Epidermal melanocyte (primary cell): ENCODE measurements at regions not wholly inside any gene's neighbourhood (a gene's known extent, or its start where the extent isn't known, plus 50 kb on each side); places are given as distances from the start of the nearest gene placed in this dataset.

Experiments used
- DNase-seq: peaks from one replicate; pipeline ENCODE4 v3.0.0; 2011; ENCODE audit warnings: low spot score; ENCODE audit not compliant: insufficient read length

DNA sequence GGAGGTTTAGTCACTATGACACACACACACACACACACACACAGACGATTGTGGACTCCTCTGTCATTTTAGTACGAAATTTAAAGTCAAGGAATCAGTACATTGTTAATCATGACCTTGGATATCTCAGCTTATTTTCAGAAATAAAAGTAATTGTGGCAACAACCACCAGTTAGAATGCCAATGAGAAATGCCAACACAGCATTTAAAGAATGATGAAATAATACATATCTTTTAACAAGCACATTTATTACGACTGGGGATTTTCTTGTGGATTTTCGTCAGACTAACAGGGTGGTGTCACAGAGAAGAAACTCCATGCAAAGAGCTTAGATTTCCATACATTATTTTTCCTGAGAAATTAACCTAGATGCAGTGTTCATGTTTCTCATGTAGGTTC is 1289.4 kb downstream of the AACS start:
- DNase-seq, result no peak

GRCh38 chr12:126355346-126355745 is 1290.1 kb downstream of the AACS start:
- no peak for DNase-seq

GRCh38 chr12:126358806-126359205 is 1293.6 kb downstream of the AACS start:
- DNase-seq, result no peak

- no peak for DNase-seq
Measured at GRCh38 chr12:126359216-126359615, 1294.0 kb downstream of the AACS start.

DNA sequence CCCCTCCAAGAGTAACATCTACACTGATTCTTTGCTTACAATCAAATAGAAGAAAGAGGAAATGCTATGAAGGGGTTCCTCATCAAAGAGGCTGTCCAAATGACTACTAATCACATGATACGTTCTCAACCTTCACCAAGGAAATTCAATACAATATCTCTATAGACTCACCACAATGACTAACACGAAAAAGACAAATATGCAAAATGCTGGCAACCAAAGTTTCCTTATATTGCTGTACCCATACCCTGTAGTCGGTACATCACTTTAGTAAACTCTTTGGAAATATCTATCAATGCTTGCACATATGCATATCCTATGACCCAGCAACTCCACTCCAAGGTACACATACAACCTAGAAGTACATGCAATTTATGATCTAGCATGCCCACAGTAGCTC is 1296.6 kb downstream of the AACS start:
- no peak for DNase-seq

- DNase-seq, result no peak
Measured at GRCh38 chr12:126362493-126362892, 1297.3 kb downstream of the AACS start.

- DNase-seq, result no peak
Measured at GRCh38 chr12:126362964-126363363, 1297.7 kb downstream of the AACS start.

GRCh38 chr12:126369487-126370463 is 1304.5 kb downstream of the AACS start:
- no peak for DNase-seq

GRCh38 chr12:126383506-126383905 is 1318.3 kb downstream of the AACS start:
- DNase-seq, result no peak

DNA sequence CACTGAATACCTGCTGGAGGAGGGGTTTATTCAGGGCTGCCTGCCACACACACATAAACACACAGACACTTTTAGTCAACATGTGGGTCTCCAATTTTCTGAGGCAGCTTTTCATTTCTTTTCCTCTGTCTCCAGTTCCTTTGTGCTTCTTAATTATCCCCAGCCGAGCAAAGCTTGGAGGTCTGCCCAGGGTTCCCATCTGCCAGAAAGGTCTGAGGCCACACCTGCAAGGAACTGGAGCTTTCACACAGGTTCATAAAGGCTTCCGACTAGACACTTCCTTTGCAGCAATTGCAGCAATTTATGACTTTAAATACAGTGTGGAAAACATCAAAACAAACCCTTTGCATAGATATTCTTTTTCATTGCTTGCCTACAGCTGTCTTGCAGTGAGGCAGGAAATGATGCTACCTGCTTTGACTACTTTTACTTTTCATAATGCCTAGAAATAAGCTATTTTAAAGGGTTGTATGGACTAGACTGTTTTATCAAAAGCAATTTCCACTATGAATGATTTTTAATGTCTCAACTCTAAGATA is 1318.9 kb downstream of the AACS start:
- no peak for DNase-seq

DNA sequence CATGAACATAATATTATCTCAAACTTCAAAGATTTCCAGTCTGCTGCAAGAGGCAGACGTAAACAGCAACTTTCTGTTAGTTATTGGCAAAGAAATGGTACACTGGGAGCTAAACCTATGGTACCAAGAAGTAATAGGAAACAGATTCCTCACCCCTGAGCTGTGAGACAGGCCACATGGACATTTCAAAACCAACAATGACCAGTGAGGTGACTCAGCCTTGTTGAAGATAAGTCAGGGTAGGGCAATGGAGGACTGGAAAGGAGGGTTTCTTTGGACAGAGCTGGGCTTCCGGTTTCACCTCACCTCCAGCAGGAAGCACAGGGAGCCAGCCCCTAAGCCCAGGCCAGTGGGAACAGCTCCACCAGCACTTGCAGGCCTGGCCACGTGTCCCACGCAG is 1320.5 kb downstream of the AACS start:
- DNase-seq, result no peak

- DNase-seq, result peak; percentile 49
Measured at GRCh38 chr12:126389220-126389841, 1324.1 kb downstream of the AACS start.

GRCh38 chr12:126389961-126390360 is 1324.7 kb downstream of the AACS start:
- DNase-seq, result no peak

DNA sequence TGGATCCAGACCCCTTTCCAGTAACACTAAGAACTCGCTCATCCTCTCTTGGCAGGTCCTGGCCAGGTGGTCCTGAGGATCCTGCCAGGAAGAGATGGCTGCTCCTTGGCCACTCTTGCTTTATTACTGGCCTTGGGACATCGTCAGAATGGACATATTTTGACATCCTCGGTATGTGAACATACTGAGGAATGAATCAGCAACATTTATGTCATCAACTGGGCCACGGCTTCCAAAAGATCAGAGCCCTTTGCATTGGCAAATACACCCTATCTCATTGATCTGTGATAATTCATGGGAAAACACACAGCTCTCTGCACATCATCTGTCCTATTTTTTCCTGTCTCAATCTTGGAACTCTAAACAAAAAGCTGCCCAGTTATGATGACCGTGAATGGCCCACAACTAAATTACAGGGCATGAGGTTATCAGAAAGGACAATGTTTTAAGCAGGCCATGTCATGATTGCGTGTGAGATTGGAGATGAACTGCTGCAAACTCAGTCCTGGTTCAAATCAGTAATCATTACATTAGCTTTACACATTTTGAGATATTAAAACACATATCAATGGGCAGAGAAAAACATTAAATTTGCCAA is 1325.8 kb downstream of the AACS start:
- DNase-seq, result no peak

GRCh38 chr12:126396536-126396935 is 1331.3 kb downstream of the AACS start:
- no peak for DNase-seq

- no peak for DNase-seq
Measured at GRCh38 chr12:126397071-126397581, 1331.9 kb downstream of the AACS start.

DNA sequence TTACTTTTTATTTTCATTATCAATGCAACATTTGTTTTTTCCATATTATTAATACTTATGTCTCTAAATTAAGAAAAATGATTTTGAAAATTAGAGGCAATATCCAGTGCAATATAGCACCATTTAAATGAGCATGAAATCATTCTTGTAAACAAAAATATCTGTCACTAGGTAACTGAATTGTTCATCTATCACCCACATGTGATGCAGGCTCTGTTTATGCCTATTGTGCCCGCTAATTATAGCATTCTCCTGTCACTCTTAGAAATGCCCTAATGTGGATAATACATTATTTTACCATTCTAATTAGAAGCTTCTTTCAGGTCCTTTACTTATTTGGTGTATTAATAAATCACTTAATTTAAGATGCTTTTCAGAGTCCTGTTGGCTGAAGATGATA is 1332.4 kb downstream of the AACS start:
- DNase-seq, result no peak

DNA sequence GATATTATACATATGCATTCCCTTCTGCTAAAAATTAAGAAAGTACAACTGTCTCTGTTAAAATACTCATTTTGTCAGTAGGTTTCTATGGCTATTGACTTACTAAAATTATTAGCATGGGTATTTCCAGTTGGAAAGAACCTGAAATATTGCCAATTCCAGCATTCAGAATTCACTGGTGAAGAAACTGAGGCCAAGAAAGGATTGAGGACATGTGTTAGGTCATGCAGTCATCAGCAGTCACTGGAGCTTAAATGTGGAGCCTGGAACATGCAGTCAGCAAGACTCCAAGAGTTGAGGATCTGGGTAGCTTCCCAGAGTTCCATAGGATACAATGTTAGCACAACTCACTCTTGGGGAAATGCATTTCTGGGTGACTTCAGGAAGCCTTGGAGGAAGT is 1335.6 kb downstream of the AACS start:
- DNase-seq, result no peak

DNA sequence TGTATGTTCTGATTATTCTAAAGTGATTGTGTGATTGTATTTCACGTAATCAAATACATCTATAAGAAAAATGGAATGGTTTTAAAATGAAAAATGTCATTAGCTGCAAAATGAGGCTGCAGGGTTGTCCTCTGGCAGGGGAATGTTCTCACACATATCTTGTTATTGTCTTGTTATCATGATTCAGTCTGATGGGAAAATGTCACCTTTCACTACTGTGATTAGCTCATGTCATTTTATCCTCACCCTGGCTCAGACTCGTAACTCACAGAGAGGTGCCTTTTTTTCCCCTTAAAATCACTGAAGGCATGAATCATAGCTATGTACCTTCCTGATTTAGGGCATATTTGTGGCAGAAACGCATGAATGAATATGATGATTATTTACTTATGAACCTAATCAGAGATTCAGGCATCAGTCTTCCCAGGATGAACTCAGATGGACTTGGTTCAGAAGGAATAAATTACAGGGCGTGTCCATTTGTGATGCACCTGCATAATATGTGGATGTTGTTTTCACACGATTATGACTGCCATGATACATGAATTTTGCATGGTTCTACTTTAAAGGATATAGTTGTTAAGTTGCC is 1339.2 kb downstream of the AACS start:
- DNase-seq, result no peak

GRCh38 chr12:126418400-126418799 is 1353.2 kb downstream of the AACS start:
- DNase-seq, result no peak

- DNase-seq, result no peak
Measured at GRCh38 chr12:126419131-126419530, 1353.9 kb downstream of the AACS start.
